GM18867 (cell line): ENCODE measurements at regions not wholly inside any gene's neighbourhood (a gene's known extent, or its start where the extent isn't known, plus 50 kb on each side); places are given as distances from the start of the nearest gene placed in this dataset.
"Not testable (repeated sequence)": the region's sequence is repeated elsewhere in the genome, so short reads cannot be mapped to it uniquely, and the experiment has no call there.

Experiments
- ATAC-seq: cut with Tn5 transposase; IDR thresholded peaks from one replicate; pipeline ENCODE4 v1.9.1; 2021; ENCODE audit warnings: mild to moderate bottlenecking, moderate library complexity; ENCODE audit not compliant: unreplicated experiment

DNA sequence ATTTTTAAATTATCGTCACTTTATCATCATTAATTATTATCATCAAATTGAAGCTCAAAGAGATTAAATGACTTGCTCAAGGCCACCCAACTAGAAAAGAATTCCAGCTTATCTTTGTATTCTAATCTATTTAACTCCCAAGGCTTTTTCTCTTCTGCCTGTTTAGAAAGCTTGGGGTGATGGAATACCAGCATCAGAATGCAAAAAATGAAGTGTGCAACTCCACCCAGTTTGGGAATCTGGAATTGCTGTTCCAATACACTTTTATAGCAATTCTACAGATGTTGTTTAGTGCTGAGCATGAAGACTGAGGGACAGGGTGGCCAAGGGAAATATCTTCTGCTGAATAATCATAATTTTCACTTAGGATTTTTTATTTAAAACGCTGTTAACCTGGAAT lies 97.2 kb upstream of the FIBIN start:
- ATAC-seq, result no peak

GRCh38 chr11:26898799-26899198 lies 95.1 kb upstream of the FIBIN start:
- ATAC-seq, result no peak

GRCh38 chr11:26901162-26901561 lies 92.8 kb upstream of the FIBIN start:
- no peak for ATAC-seq

- no peak for ATAC-seq
Measured at GRCh38 chr11:26904132-26904531, 89.8 kb upstream of the FIBIN start.

DNA sequence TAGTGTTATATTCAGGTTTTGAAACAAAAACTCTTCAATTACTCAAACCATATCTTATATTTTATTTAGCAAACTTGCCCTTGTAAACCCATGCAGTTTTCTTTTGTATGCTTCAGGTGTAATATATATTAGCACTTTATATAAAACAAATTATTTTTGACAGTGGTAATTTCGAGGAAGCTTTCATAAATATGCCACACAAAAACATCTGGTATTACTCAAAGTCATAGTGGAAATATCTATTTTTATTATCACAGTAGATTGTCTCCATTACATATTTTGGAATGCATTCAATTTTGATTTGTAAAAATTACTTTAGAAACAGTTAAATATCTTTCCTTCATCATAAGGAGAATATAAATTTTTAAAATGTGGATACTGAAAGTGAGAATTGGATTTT lies 89.1 kb upstream of the FIBIN start:
- ATAC-seq, result no peak

DNA sequence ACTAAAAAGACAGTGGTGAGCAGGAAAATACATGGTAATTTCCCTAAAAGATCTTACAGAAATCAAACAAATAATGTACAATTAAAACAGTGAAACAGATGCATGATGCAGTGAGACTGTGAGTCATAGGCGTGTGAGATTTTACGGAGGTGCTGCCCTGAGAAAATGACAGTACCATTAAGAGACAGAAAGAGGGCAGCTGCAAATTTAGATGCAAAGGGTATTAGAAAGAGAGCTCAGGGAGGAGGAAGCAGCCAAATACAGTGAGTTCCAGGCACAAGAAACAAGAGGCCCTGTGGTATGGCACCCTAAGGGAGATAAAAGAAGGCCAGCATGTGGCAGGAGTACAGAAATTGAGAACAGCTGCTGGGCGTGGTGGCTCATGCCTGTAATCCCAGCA lies 88.5 kb upstream of the FIBIN start:
- no peak for ATAC-seq

DNA sequence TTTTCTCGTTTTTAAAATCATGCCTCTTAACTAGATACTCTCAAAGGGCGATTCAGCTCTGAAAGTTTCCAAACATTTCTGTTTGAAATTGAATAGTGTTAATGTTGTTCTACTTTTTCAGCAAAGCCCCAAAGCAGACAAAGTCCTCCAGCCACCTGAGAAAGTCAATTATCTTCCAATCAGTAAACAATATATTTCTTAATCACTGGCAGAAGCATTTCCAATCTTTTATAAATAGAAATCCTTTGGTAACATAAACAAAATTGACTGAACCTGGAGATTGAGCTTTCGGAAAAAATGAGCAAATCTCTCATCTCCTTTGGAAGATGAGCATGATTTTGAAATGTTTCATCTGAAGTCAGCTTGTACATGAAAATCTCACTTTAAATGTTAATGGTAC lies 84.4 kb upstream of the FIBIN start:
- ATAC-seq, result no peak

DNA sequence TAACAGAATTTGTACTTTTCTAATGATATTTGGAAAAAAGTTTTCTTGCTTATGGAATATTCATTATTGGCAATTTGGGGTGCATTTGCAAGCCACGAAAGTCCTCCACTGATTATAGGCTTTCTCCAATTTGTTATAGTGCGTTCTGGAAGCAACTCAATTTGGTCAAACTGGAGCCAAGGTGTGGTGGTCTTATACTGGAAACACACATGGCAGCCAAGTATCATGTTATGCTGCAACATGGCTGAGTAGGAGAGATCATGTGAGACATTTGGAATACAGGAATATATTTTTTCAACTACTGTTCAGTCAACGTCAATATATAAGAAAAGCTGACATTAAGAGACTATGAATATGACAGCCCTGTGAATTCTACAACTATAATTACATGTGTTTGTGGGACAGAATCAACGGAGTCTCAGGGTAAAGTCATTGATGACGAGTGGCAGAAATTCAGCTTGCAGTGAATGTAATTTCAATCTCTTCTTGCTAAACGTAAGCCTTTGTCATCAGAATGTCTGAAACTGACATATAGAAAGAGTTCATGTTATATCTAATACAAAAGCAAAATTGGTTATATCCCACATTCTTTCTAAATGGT lies 83.8 kb upstream of the FIBIN start:
- ATAC-seq, result no peak

- ATAC-seq, result peak; percentile 96
Measured at GRCh38 chr11:26914968-26915367, 78.9 kb upstream of the FIBIN start.

- ATAC-seq, result no peak
Measured at GRCh38 chr11:26916805-26917204, 77.1 kb upstream of the FIBIN start.

DNA sequence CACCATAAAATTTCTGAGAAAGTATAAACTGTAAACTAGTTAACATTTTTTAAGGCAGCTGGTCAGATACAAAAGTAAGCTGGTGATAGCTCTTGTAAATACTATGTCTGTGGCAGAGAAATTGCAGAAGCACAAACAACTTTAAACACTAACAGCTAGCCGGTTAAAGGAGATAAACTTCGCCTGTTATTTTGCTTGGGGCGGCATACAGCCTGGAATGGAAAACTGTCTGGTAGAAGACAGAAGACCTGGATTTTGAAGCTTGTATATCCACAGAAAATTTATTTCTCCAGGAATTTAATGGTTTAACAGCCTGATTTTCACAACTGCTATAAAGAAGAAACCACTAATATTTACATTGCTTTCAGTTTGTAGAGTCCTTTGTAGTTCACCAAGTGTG lies 65.3 kb upstream of the FIBIN start:
- no peak for ATAC-seq

DNA sequence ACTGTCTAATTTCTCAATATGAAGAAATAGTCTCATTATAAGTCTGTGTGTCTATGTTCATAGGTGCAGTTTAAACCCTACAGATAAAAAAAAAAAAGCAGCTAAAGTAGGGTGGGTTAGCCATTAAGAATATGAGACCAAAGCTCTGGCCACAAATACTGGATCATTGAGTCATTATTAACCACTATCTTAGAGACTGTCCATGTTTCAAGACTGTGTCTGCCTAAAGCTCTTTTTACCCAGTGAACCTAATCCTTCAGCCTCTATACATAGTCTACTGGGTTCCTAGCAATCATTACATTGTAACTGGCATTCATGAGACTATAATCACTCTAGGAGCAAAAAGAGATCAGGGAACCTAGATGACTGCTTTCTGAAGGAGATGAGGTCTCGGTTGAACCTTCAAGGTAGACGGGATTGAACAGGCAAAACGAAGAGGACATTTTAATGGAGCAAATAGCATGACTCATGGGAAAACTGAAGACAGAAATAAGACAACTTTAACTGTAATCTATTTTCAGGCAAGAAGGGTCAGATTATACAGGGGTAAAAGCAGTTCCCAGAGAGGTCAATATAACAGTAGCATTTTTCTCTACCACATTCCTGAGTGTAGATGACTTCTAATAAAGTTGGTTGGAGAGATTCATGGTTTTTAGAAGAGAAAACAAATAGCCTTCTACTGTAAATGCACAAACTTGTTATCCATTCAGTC lies 64.0 kb upstream of the FIBIN start:
- ATAC-seq, result no peak

DNA sequence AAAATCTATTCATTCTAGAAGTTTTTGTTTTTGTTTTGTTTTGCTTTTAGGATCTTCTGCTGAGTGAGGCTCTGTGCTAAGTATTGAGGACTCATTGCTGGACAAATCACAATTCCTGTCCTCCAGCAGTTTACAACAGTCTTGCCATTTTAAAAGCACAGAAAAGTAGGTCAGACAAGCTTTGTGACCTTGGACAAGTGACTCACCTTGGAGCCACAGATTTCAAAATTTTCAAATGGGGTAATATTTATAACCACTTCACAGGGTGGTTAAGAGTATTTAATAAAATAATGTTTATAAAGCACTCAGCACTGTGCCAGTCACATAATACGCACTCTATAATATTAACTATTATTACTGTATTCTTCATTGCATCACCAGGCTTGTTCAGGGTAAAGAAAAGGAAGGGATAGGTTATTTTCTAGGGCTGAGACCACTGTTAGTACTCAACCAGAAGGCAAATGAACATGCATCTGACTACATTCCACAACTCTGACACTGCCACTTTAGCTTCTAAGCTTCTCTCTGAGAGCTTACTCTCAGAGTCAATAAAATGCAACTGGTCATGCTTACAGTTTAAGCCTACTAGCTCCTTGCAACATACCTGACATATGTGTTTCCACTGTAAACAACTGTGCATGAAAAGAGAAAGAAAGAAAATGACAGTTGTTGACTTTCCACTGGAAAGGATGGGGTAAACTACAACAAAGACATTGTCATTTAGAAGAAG lies 63.2 kb upstream of the FIBIN start:
- no peak for ATAC-seq

- no peak for ATAC-seq
Measured at GRCh38 chr11:26931248-26931631, 62.7 kb upstream of the FIBIN start.

DNA sequence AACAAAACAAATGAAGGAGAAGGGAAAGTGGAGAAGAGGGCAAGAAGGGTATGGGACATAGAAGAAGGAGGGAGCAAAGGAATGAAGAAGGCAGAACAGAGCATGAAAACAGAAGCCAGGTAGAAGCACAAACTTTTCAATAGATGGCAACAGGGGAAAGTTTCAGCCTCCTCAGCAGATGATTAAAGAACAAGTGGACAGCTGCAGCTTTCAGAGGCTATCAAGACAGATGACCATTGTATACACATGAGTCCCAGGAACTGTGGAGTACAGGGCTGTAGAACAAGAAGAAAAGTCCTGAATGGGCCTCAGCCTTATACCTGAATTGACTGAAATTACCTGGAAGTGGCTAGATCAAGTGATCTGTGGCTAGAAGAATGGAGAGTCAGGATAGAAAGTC lies 62.0 kb upstream of the FIBIN start:
- ATAC-seq, result no peak

DNA sequence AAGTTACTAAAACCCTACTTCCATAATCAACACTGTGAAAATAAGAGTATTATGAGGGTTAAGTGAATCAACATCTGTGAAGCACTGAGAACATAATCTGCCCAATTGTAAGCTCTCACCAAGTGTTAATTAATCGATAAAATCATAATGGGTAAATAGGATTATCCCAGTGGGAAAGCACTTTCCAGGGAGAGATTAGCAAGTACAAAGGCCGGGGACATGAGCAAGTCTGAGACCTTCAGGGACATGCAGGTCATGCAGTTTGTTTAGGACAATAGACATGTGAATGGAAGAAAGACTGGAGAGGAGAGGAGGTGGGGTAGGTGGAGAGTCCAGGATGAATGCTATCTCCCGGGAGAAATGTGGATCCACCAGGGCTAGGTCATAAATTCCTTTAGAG lies 57.8 kb upstream of the FIBIN start:
- ATAC-seq, result no peak

- ATAC-seq, result no peak
Measured at GRCh38 chr11:26937386-26937785, 56.5 kb upstream of the FIBIN start.

DNA sequence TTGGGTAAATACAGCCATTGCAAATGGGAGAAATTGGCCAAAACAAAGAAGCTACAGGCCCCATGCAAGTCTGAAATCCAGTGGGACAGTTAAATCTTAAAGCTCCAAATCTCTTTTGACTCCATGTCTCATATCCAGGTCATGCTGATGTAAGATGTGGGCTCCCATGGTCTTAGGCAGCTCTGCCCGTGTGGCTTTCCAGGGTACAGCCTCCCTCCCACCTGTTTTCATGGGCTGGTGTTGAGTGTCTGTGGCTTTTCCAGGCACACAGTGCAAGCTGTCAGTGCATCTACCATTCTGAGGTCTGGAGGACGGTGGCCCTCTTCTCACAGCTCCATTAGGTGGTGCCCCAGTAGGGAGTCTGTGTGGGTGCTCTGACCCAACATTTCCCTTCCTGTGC lies 53.4 kb upstream of the FIBIN start:
- ATAC-seq, result not testable (repeated sequence)

DNA sequence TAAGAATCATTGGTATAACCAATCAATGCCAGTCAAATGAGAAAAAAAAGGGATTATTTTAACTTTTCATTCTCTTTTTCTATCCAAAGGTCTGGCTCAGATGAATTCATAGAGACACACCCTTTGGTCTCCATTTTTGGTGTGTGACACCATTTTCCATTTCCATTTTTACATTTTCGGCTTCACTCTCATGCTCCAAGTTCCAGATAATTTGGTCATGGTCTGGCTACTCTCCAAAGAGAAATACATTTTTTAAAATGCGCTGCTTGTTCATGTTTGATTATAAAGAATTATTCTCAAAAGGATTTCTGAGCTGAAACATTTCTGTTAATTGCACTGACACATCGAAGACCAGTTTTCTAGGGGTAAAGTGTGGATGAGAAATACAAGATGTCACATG lies 51.6 kb upstream of the FIBIN start:
- no peak for ATAC-seq

DNA sequence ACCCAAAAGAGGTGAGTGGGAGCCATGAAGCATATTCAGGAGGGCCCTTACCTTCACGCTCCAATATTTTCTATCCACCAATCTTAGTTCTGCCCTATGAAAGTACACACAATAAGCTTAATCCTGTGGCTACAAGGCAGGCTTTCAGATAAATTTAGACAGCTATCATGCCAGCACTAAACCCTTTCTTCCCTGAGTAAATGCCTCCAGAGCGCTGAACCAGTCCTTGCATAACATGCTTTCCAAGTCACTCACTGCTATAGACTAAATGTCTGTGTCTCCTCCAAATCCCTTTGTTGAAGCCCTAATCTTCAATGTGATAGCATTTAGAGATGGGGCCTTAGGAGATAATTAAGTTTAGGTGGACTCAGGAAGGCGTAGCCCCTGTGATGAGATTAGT lies 50.3 kb upstream of the FIBIN start:
- ATAC-seq, result no peak
